ENCODE measurements at regions not wholly inside any gene's neighbourhood (a gene's known extent, or its start where the extent isn't known, plus 50 kb on each side); places are given as distances from the start of the nearest gene placed in this dataset.
A peak's percentile ranks its signal among the peaks of the same experiment; 100 is the strongest.

- no peak for DNase-seq
Measured at GRCh38 chr5:145708169-145708568, 127.0 kb downstream of the PRELID2 start.

GRCh38 chr5:145704724-145705123 is 130.4 kb downstream of the PRELID2 start:
- DNase-seq: no peak

GRCh38 chr5:145703856-145704255 is 131.3 kb downstream of the PRELID2 start:
- DNase-seq: no peak

- no peak for DNase-seq
Measured at GRCh38 chr5:145701404-145701803, 133.7 kb downstream of the PRELID2 start.

GRCh38 chr5:145699846-145700245 is 135.3 kb downstream of the PRELID2 start:
- DNase-seq: no peak

GRCh38 chr5:145697251-145697990 is 137.7 kb downstream of the PRELID2 start:
- DNase-seq: no peak

- no peak for DNase-seq
Measured at GRCh38 chr5:145689235-145689634, 145.9 kb downstream of the PRELID2 start.

- no peak for DNase-seq
Measured at GRCh38 chr5:145687943-145688342, 147.2 kb downstream of the PRELID2 start.

GRCh38 chr5:145685417-145685816 is 149.7 kb downstream of the PRELID2 start:
- DNase-seq: no peak

GRCh38 chr5:145683431-145683830 is 151.7 kb downstream of the PRELID2 start:
- DNase-seq: no peak

- DNase-seq: no peak
Measured at GRCh38 chr5:145682197-145682899, 152.8 kb downstream of the PRELID2 start.

GRCh38 chr5:145681686-145682085 is 153.5 kb downstream of the PRELID2 start:
- peak; percentile 52 for DNase-seq

GRCh38 chr5:145681216-145681615 is 153.9 kb downstream of the PRELID2 start:
- no peak for DNase-seq

GRCh38 chr5:145680767-145681166 is 154.4 kb downstream of the PRELID2 start:
- no peak for DNase-seq

GRCh38 chr5:145680169-145680568 is 155.0 kb downstream of the PRELID2 start:
- no peak for DNase-seq

- no peak for DNase-seq
Measured at GRCh38 chr5:145678255-145678654, 156.9 kb downstream of the PRELID2 start.

GRCh38 chr5:145673786-145674185 is 161.4 kb downstream of the PRELID2 start:
- DNase-seq: no peak

- no peak for DNase-seq
Measured at GRCh38 chr5:145668714-145669113, 166.4 kb downstream of the PRELID2 start.

GRCh38 chr5:145667742-145668141 is 167.4 kb downstream of the PRELID2 start:
- DNase-seq: no peak

GRCh38 chr5:145666591-145666990 is 168.6 kb downstream of the PRELID2 start:
- no peak for DNase-seq

GRCh38 chr5:145661737-145662485 is 173.2 kb downstream of the PRELID2 start:
- DNase-seq: no peak

GRCh38 chr5:145660897-145661640 is 174.1 kb downstream of the PRELID2 start:
- no peak for DNase-seq

GRCh38 chr5:145658435-145658834 is 176.7 kb downstream of the PRELID2 start:
- no peak for DNase-seq
